ENCODE measurements at regions not wholly inside any gene's neighbourhood (a gene's known extent, or its start where the extent isn't known, plus 50 kb on each side); places are given as distances from the start of the nearest gene placed in this dataset.

DNA sequence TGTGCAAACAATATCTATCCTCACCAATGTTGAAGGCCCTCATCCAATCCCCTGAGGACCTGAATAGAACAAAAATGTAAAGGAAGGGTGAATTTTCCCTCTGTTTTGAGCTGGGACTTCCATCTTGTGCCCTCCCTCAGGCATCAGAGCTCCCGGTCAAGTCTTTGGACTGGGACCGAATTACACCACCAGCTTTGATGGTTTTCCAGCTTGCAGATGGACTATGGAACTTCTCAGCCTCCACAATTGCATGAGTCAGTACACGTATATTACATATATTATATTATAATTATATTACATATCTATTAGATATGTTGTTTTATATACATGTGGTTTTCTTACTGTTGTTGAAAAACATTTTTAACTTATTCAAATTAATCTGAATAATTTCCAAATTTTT lies 496.4 kb downstream of the CMPK2 start:
- no peaks in the 10 kb centered on the region for H3K36me3 ChIP-seq (ENCODE audit: insufficient read depth, insufficient read length, low read length)
- H3K27me3 ChIP-seq (ENCODE audit: insufficient read depth, insufficient read length) = no peaks in the 10 kb centered on the region
- no peak overlapping the region for H3K4me3 ChIP-seq (ENCODE audit: insufficient read length, low read depth)
- no peaks in the 10 kb centered on the region for H3K9me3 ChIP-seq (ENCODE audit: insufficient read depth, low read length)
- H3K4me1 ChIP-seq (ENCODE audit: insufficient read depth, insufficient read length) = no peaks in the 10 kb centered on the region
- H3K9ac ChIP-seq (ENCODE audit: insufficient read length, low read depth) = no peak overlapping the region
- no peak for TF ChIP-seq ZNF274 (IDR thresholded peaks at IDR 0.05; ENCODE audit: low read depth, low read length)
- TF ChIP-seq YY1 (IDR thresholded peaks at IDR 0.05; ENCODE audit: insufficient read depth, insufficient read length) = no peak
- no peak for TF ChIP-seq SUZ12 (IDR thresholded peaks at IDR 0.05; ENCODE audit: extremely low read depth, insufficient read depth, insufficient read length)
- DNase-seq (ENCODE audit: low read depth, low spot score) = no peak

DNA sequence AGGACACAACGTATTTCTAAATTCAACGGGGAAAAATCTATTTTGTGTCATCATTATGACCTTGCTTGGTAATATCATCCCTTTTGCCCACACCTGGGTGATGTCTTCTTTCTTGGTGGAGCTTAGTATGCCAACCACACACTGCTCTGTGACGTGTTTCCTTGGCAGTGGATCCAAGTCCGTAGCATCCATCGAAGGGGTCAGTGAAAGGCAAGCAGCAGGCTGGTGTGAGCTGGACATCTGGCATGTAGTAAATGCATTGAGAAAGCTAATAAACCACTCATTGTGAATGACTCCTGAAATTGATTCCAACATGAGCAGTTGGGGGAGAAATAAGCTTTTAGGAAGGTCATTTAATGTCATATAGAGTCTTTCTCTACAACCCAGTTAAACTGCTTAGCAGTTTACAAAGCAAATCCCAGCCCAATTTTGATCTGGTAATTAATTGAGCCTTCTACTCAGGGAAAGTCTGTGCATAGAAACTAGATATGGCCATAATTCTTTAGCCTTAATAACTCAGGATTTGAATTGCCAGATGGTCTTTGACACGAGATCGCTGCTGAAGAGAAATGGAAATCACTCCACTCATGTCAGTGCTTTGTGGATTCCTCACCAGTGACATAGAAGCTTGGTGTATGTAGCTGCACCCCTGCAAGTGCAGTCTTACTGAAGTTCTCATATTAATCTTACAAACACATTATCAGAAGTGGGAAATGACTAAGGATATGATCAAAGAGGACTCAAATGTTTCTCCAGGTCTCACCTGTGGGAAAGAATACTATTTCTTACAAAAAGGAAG lies 494.8 kb downstream of the CMPK2 start:
- H3K4me1 ChIP-seq (ENCODE audit: insufficient read depth, insufficient read length) = no peaks in the 10 kb centered on the region
- DNase-seq (ENCODE audit: low read depth, low spot score) = no peak
- H3K36me3 ChIP-seq (ENCODE audit: insufficient read depth, insufficient read length, low read length) = no peaks in the 10 kb centered on the region
- TF ChIP-seq SUZ12 (IDR thresholded peaks at IDR 0.05; ENCODE audit: extremely low read depth, insufficient read depth, insufficient read length) = no peak
- no peak for TF ChIP-seq YY1 (IDR thresholded peaks at IDR 0.05; ENCODE audit: insufficient read depth, insufficient read length)
- TF ChIP-seq ZNF274 (IDR thresholded peaks at IDR 0.05; ENCODE audit: low read depth, low read length) = no peak
- no peaks in the 10 kb centered on the region for H3K9me3 ChIP-seq (ENCODE audit: insufficient read depth, low read length)
- H3K27me3 ChIP-seq (ENCODE audit: insufficient read depth, insufficient read length) = no peaks in the 10 kb centered on the region
- no peak overlapping the region for H3K4me3 ChIP-seq (ENCODE audit: insufficient read length, low read depth)
- no peak overlapping the region for H3K9ac ChIP-seq (ENCODE audit: insufficient read length, low read depth)

DNA sequence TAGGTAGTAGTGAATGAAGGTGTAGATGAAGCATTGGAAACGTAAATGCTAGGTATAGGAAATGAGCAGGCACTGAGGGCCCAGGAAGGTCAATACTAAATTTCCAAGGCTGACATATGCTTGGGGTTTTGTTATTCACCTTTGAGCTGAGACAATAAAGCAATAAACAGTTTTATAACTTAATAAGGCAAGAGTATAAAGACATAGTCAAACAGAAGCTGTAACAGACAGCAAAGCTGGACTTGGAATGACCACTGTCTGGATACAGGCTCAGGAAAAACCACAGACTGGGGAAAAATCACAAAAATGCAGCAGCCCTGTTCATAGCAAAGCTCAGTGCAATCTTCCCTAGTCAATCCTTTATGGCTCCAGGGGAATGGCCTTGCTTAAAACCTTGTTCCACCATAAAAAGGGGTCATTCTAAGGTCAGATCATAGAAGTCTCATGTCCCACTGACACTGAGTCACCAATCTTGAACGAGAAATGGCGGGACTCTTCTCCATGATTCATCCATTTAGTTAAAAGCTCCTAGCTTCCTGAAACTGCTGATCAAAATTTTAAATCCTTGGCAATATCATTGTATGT lies 493.3 kb downstream of the CMPK2 start:
- Histone ChIP-seq H3K4me3 (ENCODE audit: insufficient read length, low read depth) (no peak overlapping the region), H3K9me3 (ENCODE audit: insufficient read depth, low read length) (no peaks in the 10 kb centered on the region), H3K36me3 (ENCODE audit: insufficient read depth, insufficient read length, low read length) (no peaks in the 10 kb centered on the region), H3K9ac (ENCODE audit: insufficient read length, low read depth) (no peak overlapping the region), H3K27me3 (ENCODE audit: insufficient read depth, insufficient read length) (no peaks in the 10 kb centered on the region), H3K4me1 (ENCODE audit: insufficient read depth, insufficient read length) (no peaks in the 10 kb centered on the region)
- no peak for TF ChIP-seq ZNF274 (IDR thresholded peaks at IDR 0.05; ENCODE audit: low read depth, low read length)
- no peak for TF ChIP-seq YY1 (IDR thresholded peaks at IDR 0.05; ENCODE audit: insufficient read depth, insufficient read length)
- TF ChIP-seq SUZ12 (IDR thresholded peaks at IDR 0.05; ENCODE audit: extremely low read depth, insufficient read depth, insufficient read length) = no peak
- DNase-seq (ENCODE audit: low read depth, low spot score) = no peak

DNA sequence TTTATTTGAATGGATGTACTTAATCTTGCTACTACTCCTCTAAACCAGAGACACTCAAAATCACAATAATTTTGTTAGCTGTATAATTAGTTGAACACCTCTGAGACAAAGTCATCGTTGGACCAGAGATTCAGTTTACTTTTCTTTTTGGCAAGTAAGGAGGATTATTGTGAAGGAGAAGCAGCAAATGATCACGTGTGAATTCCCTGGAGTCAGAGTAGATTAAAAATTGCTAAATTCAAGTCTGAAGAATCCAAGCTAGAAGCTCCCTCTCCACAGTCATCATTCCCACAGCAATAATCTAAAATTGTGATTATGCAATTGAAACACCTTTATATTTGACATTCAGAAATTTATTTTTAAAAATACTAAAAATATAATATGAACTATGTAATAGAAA lies 484.4 kb downstream of the CMPK2 start:
- Histone ChIP-seq H3K27me3 (ENCODE audit: insufficient read depth, insufficient read length) (no peaks in the 10 kb centered on the region), H3K36me3 (ENCODE audit: insufficient read depth, insufficient read length, low read length) (no peaks in the 10 kb centered on the region), H3K4me1 (ENCODE audit: insufficient read depth, insufficient read length) (no peaks in the 10 kb centered on the region), H3K9ac (ENCODE audit: insufficient read length, low read depth) (no peak overlapping the region), H3K4me3 (ENCODE audit: insufficient read length, low read depth) (no peak overlapping the region), H3K9me3 (ENCODE audit: insufficient read depth, low read length) (no peaks in the 10 kb centered on the region)
- TF ChIP-seq ZNF274 (IDR thresholded peaks at IDR 0.05; ENCODE audit: low read depth, low read length) = no peak
- TF ChIP-seq SUZ12 (IDR thresholded peaks at IDR 0.05; ENCODE audit: extremely low read depth, insufficient read depth, insufficient read length) = no peak
- TF ChIP-seq YY1 (IDR thresholded peaks at IDR 0.05; ENCODE audit: insufficient read depth, insufficient read length) = no peak
- DNase-seq (ENCODE audit: low read depth, low spot score) = no peak

DNA sequence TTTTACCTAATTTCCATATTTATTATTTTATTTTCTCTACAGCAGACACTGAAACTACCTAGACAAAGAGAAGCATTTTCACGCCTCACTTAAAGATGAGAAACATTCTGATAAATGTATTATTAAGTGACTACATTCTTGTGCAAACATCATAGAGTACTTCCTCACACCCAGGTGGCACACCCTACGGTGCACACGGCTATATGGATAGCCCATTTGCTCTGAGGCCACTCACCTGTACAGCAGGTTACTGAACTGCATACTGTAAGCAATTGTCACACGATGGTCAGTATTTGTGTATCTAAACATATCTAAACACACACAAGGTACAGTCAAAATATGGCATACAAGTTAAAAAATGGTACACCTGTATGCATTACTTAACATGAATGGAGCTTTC lies 481.4 kb downstream of the CMPK2 start:
- H3K36me3 ChIP-seq (ENCODE audit: insufficient read depth, insufficient read length, low read length) = no peaks in the 10 kb centered on the region
- H3K27me3 ChIP-seq (ENCODE audit: insufficient read depth, insufficient read length) = no peaks in the 10 kb centered on the region
- TF ChIP-seq ZNF274 (IDR thresholded peaks at IDR 0.05; ENCODE audit: low read depth, low read length) = no peak
- no peak for TF ChIP-seq YY1 (IDR thresholded peaks at IDR 0.05; ENCODE audit: insufficient read depth, insufficient read length)
- TF ChIP-seq SUZ12 (IDR thresholded peaks at IDR 0.05; ENCODE audit: extremely low read depth, insufficient read depth, insufficient read length) = no peak
- no peaks in the 10 kb centered on the region for H3K4me1 ChIP-seq (ENCODE audit: insufficient read depth, insufficient read length)
- H3K9me3 ChIP-seq (ENCODE audit: insufficient read depth, low read length) = no peaks in the 10 kb centered on the region
- no peak overlapping the region for H3K4me3 ChIP-seq (ENCODE audit: insufficient read length, low read depth)
- H3K9ac ChIP-seq (ENCODE audit: insufficient read length, low read depth) = no peak overlapping the region
- DNase-seq (ENCODE audit: low read depth, low spot score) = no peak

DNA sequence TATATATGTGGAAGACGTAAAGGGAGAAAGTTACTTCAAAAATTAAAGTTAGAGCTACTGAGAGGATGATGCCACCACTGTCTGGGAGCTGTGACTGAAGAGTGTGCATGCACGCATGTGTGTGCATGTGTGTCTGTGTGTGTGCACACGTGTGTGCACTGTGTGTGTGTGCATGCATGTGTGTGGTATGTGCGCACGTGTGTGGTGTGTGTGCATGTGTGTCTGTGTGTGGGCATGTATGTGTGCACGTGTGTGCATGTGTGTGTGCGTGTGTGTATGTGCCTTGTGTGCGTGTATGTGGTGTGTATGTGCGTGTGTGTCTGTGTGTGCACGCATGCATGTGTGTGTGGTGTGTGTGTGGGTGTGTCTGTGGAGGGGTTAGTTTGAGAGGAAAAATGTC lies 473.4 kb downstream of the CMPK2 start:
- no peak for DNase-seq (ENCODE audit: low read depth, low spot score)
- no peaks in the 10 kb centered on the region for H3K9me3 ChIP-seq (ENCODE audit: insufficient read depth, low read length)
- no peak overlapping the region for H3K9ac ChIP-seq (ENCODE audit: insufficient read length, low read depth)
- no peak overlapping the region for H3K4me3 ChIP-seq (ENCODE audit: insufficient read length, low read depth)
- no peaks in the 10 kb centered on the region for H3K4me1 ChIP-seq (ENCODE audit: insufficient read depth, insufficient read length)
- no peak for TF ChIP-seq YY1 (IDR thresholded peaks at IDR 0.05; ENCODE audit: insufficient read depth, insufficient read length)
- no peak for TF ChIP-seq ZNF274 (IDR thresholded peaks at IDR 0.05; ENCODE audit: low read depth, low read length)
- TF ChIP-seq SUZ12 (IDR thresholded peaks at IDR 0.05; ENCODE audit: extremely low read depth, insufficient read depth, insufficient read length) = no peak
- no peaks in the 10 kb centered on the region for H3K27me3 ChIP-seq (ENCODE audit: insufficient read depth, insufficient read length)
- no peaks in the 10 kb centered on the region for H3K36me3 ChIP-seq (ENCODE audit: insufficient read depth, insufficient read length, low read length)

DNA sequence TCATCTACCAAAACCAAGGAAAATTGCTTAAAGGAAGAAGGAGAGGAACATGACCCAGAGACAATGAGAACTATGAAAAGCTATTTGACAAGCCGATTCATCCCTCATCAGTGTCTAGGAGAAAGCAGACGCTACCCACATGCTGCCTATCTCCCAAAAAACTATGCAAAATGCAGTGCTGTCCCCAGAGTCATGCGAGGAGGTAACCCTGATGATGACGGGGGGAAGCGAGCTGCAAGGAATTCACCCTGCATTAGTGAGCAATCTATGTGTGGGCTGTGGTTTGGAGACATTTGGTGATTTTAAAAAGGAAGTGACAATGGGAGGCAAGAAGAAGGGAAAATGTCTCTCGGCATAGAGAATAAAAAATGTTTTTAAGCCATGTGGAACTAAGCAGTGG lies 472.7 kb downstream of the CMPK2 start:
- no peak for TF ChIP-seq SUZ12 (IDR thresholded peaks at IDR 0.05; ENCODE audit: extremely low read depth, insufficient read depth, insufficient read length)
- TF ChIP-seq ZNF274 (IDR thresholded peaks at IDR 0.05; ENCODE audit: low read depth, low read length) = no peak
- TF ChIP-seq YY1 (IDR thresholded peaks at IDR 0.05; ENCODE audit: insufficient read depth, insufficient read length) = no peak
- Histone ChIP-seq H3K9me3 (ENCODE audit: insufficient read depth, low read length) (no peaks in the 10 kb centered on the region), H3K9ac (ENCODE audit: insufficient read length, low read depth) (no peak overlapping the region), H3K36me3 (ENCODE audit: insufficient read depth, insufficient read length, low read length) (no peaks in the 10 kb centered on the region), H3K4me1 (ENCODE audit: insufficient read depth, insufficient read length) (no peaks in the 10 kb centered on the region), H3K4me3 (ENCODE audit: insufficient read length, low read depth) (no peak overlapping the region), H3K27me3 (ENCODE audit: insufficient read depth, insufficient read length) (no peaks in the 10 kb centered on the region)
- DNase-seq (ENCODE audit: low read depth, low spot score) = no peak

Data from NT2/D1 (cell line).